G401 (cell line): ENCODE measurements at regions not wholly inside any gene's neighbourhood (a gene's known extent, or its start where the extent isn't known, plus 50 kb on each side); places are given as distances from the start of the nearest gene placed in this dataset.

Source experiments
- DNase-seq: peaks from one replicate; pipeline ENCODE4 v3.0.0-alpha.2; 2015; ENCODE audit warnings: low spot score
- in situ Hi-C: cut with HindIII; loops from 2 replicates; pipeline ENCODE4 v1.10.0; 2016; ENCODE audit warnings: low sequenced_read_pairs, mixed read lengths

DNA sequence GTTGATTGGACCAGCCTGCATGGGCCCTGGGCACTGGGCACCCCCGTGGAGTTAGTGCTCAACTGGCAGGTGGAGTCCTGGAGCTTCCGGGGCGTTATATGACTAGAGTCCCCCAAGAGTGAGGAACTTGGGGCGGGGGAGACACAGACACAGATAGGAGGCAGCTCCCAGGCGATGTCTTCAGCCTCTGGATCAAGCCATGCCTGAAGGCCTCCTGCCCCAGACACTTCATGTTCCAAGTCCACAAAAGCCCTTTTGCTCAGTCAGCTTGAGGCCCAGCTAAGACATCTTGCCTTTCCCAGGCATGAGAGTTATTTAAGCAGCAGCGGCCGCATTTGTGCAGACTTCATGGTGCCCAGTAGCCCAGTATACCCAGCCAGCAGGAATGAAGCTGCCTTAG lies 136.6 kb upstream of the CIBAR2 start:
- in situ Hi-C loops: no loop called here
- DNase-seq: no peak

DNA sequence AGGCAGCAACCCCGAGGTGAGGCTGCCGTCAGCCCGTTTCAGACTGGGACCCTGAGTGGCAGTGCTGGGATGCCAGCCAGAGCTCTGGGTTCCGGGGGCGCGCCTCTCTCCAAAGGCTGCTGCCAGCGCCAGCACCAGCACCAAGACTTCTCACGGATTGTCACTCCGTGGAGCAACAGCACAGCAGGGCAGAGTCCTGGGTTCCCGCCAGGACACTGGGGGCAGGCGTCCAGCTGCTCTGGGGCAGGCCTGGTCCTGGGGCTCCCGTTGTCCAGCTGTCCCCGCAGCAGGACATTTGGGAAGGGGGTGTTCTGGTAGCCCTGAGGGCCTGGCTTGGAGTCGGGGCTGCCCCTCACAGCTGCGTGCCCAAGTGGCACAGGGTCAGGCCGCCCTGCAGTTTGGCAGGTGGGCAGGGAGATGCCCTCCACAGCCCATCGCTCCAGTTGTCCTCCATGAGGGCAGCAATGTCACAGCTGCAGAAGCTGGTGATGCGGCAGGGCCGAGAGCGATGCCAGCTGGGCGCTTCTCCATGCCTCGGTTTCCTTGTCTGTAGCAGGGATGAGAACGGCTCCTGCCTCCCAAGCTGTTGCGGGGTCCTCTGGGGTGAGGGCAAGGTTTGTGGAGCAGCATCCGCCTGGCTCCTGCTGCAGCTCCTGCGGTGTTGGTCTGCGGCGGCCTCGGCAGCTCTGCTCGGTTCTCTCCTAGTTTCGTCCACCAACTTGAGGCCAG lies 137.3 kb upstream of the CIBAR2 start:
- no peak for DNase-seq
- in situ Hi-C loops: no loop called here

DNA sequence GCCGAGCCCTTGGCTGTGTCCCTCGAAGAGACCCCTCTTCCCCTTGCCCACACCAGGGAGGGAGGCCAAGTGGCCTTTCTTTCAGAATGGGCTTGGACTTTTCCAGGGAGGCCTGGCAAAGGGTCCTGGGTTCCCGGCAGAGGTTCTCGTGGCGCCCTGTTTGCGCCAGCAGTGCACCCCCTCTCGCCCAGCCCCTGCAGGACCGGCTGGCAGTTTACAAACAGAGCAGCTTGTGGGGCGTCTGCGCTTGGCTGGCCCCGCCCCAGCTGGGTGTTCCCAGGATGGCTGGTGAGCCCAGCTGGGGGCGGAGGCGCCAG lies 137.8 kb upstream of the CIBAR2 start:
- DNase-seq: no peak
- in situ Hi-C loops: no loop called here

DNA sequence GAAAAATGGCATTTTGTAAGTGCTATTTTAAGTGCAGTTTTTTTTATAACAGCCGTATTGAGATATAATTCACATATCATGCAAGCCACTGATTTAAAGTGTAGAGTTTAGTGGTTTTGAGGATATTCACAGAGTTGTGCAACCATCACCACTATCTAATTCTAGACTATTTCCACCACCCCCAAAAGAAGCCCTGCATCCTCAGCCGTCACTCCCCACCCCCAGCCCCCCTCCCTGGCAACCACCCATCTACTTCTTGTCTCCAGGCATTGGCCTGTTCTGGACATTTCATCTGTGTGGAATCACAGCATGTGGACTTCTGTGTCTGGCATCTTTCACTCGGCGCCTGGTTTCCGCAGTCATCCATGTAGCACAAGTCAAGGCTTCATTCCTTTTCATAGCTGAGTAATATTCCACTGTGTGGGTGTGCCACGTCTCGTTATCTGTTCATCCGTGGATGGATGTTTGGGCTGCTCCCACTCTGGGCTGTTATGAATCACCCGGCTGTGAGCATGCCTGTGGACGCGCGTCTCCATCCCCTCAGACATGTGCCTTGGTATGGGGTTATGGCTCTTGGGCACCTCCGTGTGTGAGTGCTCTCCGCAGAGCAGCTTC lies 138.4 kb upstream of the CIBAR2 start:
- no peak for DNase-seq
- in situ Hi-C loops: no loop called here

DNA sequence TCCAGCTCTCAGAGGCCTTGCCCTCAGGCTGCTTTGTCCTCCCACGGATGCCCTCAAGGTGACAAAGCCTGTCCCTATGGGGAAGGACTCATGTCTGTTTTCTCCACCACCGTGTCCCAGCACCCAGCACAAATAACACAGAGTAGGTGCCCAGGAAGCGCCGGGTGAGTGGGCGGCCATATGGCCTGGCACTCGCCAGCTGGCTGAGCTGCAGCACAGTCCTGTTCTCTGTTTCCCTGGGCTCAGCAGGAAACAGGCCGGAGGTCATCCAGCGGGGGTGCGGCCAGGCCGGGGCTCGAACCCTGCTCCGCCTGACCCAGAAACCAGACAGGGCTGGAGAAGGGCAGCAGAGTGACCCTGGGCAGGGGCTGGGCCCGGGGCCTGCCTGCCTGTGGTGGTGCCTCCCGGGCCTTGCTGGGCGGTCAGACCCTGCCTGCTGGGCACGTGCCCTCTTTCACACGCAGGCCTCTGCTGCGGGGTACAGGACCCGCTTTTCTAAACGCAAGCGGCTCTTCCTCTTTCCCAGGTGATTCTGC lies 139.0 kb upstream of the CIBAR2 start:
- no peak for DNase-seq
- in situ Hi-C loops: no loop called here

DNA sequence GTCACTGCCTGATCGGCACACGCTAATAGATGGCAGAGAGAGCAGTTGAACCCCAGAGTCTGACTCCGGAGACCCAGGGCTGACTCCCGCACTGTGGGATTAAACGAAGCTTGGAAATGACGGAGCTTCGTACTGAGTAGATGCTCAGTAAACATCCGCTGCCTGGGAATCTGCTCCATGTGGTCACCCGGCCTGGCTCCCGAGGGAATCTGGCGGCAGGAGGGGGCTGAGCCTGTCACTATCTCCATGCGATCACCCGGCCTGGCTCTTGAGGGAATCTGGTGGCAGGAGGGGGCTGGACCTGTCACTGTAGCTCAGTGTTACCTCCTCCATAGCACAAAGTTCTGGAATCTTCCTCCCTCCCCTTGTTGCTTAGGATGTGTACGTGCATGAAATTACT lies 139.7 kb upstream of the CIBAR2 start:
- in situ Hi-C loops: no loop called here
- no peak for DNase-seq

DNA sequence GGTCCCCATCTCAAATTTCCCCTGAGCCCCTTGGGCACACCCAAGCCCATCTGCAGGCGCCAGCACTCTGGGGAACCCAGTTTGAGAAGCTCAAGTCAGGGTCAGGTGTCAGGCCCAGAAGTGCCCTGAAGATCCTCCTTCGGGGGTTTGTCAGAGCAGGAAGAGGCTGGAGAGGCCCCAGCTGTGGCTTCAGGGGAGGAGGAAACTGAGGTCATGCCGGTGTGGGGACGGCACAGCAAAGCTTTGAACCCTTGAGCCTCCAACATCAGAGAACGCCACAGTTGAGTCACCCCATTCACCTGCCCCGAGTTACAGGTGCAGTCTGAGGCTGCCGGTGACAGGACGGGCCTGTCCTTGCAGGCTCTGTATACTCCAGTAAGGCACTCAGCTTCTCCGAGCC lies 140.2 kb upstream of the CIBAR2 start:
- in situ Hi-C loops: no loop called here
- DNase-seq: no peak

DNA sequence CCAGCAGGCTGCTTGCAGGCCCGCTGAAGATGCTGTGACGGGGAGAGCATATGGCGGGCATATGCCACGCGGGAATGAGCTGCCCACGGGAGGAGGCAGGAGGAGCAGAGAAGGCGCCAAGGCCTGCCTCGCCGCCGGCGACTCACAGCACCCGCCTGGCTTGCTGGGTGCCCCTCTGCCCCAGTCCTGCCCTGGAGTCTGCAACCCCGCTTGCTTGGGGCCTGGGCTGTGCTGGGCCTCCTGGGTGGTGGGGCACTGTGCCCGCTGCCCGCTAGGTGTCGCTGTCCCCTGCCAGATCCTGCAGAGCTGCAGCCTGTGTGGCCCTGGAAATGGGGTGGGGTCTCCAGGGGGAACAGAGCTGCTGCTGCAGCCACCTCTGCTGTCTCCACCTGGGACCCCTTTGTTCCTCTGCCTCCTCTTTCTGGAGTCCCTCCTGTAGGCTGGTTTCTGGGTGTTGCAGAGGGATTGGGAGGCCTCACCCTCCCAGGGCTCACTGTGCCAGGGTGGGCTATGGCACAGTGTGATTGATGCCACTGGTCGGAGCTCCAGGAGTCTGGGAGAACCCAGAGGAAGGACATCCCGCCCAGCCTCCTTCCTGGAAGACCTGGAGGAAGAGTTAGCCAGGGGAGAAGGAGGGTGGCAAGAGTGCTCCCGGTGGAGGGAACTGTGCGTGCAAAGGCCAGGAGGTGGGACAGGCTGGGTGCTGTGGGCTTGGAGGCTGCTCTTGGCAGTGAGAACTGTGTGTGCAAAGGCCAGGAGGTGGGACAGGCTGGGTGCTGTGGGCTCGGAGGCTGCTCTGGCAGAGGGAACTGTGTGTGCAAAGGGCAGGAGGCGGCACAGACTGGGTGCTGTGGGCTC lies 141.0 kb upstream of the CIBAR2 start:
- in situ Hi-C loops: no loop called here
- peak; percentile 69 for DNase-seq

DNA sequence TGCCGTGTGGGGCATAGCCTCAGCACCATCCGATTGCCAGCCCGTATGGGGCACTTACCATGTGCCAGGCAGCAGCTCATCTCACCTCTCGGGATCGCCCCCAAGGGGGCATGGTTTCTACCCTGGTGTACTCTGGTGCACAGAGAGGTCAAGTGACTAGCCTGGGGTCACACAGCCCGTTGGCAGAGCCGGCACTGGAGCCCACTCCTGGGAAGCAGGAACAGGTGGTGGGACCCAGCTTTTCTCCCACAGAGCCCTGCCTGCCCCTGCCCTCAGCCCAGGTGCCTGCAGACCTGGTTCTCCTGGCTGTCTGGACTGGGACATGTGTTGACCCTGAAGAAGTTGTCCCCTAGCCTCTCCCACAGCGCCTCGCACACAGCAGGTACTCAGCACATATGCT lies 141.8 kb upstream of the CIBAR2 start:
- in situ Hi-C loops: no loop called here
- DNase-seq: no peak

DNA sequence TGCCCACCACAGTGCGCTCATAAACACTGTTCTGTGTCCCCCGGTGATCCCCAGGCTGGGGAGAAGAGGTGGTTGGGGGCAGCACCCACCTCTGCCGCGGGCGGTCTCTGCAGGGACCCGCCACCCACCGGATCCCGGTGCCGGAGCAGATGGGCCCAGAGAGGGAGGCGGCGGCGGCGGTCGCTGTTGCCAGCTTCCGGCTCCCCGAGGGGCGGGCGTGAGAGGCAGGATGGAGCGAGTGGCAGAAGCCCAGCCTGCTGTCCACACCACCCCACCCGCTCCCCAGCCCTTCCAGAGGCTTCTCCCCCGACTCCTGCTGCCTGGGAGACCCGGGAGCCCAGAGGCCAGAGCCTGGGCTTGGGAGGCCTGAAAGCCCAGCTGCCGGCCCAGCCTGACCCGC lies 142.6 kb upstream of the CIBAR2 start:
- no peak for DNase-seq
- in situ Hi-C loops: no loop called here

DNA sequence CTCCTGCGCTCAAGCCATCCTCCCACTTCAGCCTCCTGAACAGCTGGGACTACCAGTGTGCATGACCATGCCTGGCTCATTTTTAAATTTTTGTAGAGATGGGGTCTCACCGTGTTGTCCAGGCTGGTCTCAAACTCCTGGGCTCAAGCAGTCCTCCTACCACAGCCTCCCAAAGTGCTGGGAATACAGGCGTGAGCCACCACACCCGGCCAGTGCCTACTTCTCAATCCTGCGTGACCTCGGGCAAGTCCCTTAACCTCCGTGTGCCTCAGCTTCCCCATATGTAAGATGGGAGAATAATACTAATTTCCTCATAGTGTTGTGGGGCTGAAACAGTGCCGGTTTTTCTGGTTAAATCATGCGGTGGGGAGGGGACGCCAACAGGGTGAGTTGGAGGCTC lies 143.5 kb upstream of the CIBAR2 start:
- in situ Hi-C loops: no loop called here
- no peak for DNase-seq

DNA sequence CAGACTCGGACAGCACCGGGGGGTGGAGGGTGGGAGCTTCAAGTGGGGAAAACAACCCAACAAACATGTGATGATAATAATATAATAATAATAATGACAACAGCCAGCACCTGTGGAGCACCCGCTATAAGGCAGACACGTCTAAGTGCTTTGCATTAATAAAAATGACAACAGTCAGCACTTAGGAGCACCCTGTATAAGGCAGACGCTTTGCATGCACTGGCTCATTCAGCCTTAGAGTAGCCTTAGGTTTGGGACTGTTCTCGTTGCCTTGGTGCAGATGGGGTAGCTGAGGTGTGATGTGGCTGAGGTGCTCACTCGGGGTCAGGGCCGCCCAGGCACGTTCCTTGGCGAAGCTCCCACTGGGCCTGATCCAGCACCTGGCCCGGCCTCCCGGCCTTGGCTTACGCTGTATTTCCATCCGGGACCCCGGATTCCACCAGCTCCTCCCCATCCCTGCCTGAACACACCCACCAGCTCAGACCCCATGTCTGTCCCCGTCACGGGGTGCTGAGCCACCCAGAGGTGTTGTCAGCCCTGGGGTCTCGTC lies 144.0 kb upstream of the CIBAR2 start:
- no peak for DNase-seq
- in situ Hi-C loops: no loop called here

DNA sequence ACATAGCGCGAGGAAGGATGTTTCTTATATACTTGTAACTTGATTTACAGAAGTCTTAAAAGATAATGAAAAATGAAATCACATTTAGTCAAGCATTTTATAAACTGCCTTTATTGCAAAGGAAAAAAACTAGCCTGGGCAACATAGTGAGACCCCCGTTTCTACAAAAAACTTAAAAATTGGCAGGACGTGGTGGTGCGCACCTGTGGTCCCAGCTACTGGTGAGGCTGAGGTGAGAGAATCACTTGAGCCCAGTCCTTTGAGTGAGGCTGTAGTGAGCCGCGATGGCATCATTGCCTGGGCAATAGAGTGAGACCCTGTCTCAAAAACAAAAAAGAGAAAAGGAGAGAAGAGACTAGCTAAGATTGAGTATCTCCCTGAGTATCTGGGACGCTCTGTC lies 145.2 kb upstream of the CIBAR2 start:
- no peak for DNase-seq
- in situ Hi-C loops: no loop called here

DNA sequence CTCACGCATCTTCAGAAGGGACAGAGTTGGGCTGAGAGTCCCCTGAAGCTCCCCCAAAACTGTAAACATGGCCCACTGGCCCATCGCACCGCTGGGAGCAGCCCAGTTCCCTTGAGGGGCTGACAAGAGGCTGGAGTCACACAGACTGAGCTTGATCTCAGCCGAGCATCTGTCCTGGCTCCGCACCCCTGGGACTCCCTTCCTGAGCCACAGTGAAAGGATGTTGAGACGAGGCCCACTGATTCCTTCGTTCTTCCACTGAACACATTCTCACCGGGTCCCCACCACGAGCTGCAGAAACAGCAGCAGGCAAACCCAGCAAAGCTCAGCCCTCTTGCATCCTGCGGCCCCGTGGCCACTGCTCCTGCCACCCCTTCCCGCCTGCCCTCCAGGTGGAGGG lies 145.9 kb upstream of the CIBAR2 start:
- no peak for DNase-seq
- in situ Hi-C loops: no loop called here

DNA sequence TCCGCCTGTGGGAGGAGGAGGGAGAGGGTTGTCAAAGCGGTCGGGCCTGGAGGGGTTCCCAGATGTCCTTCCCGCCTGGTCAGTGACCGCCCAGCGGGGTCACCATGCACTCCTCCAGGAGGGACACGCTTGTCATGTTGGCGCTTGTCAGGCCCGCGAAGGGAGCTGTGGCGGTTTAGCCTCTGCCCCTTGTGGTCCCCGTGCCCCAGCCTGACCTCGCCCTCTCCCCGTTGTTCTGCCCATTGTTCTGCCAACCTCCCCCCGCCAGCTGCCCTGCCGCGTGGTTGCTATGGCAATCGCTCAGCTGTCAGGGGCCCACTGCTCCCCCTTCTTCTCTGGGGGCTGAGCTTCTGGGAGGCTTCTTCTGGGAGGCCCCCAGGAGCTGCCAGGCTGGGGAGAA lies 146.4 kb upstream of the CIBAR2 start:
- in situ Hi-C loops: no loop called here
- DNase-seq: no peak

DNA sequence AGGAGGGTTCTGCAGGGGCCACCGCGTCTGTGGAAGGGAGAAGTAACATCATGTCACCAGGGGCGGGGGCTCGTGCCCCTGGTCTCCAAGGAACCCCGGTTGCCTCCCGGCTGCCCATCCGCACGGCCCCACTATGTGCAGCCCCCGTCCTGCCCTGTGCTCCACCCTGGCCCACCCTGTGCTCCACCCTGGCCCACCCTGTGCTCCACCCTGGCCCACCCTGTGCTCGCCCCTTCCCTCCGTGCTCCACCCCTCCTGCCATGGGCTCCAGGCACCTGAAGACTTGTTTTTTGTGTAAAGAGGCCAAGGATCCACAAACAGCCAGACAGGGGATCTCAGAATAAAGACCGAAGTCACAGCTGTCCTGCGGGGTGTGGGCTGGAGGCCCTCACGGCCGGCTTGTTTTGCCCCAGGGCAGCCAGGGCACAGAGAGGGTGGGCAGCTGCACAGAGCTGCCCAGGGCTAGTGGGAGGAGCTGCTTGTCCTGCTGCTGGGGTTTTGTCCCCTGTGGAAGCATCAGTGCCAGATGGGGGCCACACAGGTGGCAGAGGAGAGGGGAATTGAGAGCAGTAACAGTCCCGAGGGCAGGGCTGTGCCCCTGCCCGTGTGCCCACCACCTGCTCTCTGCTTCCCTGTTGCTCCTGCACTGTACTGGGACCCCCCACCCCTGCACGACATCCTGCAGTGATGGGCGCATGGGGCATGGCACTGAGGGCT lies 147.0 kb upstream of the CIBAR2 start:
- in situ Hi-C loops: no loop called here
- no peak for DNase-seq

DNA sequence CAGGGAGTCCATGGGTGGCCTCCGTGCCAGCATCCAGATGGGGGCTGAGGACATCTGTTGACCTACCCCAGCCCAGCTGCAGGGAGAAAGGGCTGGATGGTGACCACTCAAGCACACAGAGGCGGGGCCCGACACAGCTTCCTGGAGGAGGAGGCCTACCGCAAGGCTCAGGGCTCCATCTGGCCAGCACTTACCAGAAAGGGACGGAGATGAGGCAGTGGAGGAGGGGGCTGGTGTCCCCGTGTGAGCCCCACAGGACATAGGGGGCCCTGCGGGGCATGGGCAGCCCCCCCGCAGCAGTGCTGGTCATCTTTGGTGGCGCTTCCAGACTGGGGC lies 147.5 kb upstream of the CIBAR2 start:
- in situ Hi-C loops: no loop called here
- DNase-seq: no peak

DNA sequence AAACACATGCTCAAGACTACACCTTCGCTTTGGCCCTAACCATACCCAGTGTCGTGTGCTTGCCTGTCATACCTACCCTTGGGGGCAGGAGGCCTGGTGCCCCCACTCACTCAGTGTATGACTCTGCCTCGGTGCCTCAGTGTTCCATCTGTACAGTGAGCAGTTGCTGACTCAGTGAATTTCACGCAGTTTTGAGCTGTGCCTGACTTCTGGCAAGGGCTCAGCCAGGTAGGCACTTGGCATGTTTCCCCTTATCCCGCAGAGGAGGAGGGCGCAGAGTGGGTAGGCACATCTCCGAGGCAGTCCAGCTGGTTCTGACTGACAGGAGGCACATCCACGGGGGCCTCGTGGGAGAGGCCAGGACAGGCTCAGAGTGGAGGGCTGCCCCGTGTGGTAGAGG lies 148.9 kb upstream of the CIBAR2 start:
- DNase-seq: no peak
- in situ Hi-C loops: no loop called here

DNA sequence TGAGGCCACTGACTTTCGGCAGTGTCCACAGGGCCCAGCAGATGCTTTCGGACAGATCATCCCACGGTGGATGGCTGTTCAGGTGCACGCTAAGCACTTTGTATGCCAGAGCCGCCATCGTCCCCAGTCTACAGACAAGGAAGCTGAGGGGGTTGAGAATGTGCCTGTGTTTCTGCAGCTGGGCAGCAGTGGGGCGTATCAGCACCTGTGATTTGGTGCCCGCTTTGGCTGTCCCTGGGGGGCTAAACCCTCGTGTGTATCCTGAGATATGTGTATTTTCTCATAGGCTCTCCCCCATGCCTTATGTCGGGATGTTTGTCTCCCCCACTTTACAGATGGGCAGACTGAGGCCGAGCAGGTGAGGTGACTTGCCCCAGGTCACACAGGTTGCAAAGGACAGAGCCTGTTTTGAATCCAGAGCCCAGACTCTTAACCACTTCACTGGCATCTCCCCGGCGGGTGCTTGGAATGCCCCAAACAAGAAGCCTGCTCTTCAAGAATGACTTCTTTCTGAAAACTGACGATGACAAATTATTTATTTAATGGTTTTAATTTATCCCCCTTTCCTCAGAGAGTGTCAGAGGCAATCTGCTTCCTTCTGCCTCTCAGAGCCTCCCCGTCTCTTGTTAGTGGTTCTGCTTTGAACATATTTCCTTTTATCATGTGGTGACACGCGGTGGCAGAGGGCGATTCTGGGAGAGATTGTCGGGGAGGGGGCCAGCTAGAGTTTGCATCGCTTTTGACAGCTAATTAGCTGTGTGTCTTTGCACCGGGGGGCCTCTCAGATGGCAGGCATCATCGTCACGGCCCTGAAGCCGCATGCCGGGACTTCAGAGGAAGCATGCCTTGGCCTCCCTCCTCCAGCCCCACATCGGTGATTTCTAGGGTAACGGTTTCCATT lies 149.6 kb upstream of the CIBAR2 start:
- in situ Hi-C loops: no loop called here
- no peak for DNase-seq
